ENCODE measurements at regions not wholly inside any gene's neighbourhood (a gene's known extent, or its start where the extent isn't known, plus 50 kb on each side); places are given as distances from the start of the nearest gene placed in this dataset.

DNA sequence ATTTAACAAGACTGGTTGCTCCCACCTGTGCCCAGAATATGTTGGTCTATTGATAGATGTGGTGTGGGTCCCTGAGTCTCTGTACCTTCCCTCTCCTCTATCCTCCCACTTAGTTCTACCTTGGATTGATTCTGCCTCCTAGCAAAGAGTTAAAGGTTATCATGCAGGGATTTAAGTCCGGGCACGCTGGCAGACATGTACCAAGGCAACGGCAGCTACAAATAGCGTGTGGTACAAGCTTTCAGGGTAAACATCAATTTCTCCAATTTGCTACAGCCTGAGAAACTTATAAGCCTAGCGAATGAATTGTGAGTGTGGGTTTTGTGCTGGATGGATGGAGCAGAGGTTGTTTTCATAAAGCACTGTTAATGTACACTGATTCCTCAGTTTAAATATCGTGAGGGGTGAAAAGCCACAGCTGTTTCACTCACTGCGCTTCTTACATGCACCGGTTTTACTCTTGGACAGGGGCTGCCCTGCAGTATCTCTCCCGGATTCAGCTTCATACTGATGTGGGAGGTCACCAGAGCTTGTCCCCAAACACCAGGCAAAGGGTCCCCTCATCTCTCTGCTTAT, 289.8 kb downstream of the ICOS start (continued):
- TF ChIP-seq ZNF114 (CRISPR knock-in tag; IDR thresholded peaks at IDR 0.05) (no peak), STAT1 (IDR thresholded peaks at IDR 0.05; ENCODE audit: unreplicated experiment) (no peak)

DNA sequence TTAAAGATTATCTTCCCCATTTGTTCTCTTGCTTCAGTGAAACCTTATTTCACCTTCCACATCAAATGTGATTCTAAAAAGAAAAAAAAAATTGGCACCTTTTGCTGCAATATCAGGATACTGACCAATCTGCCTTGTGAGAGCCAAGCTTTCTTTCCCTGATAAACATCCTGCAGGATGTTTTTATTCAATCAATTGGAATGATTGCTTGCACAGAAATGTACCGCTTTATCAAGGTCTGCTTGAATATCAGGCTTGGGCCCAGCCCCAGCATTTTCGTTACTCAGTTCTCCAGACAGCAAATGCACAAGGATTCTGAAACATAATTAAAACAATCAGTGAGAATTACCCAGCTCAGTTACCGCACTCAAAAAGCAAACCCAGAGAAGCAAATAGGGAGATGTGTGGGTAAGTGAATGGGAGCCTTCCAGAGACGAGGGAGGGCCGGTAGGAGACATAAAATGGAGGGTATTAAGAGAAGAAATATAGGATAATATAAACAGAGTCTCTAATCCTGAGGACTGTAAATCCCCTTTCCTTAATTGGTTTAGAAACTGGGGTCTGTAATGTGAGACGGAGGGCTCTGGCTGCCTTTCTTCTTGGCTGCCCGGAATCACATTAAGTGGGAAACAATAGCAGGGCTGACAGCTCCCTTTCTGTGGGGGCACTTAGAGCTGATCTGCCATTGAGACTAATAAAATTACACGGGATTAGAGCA, 291.8 kb downstream of the ICOS start:
- peak; percentile 56 for DNase-seq (ENCODE audit: low spot score)
- Histone ChIP-seq H3K27me3 (ENCODE audit: insufficient read depth) (peaks cover 54% of the 10 kb centered on the region), H4K20me1 (replicated peaks; ENCODE audit: insufficient read depth) (no peaks in the 10 kb centered on the region), H3K4me3 (no peak overlapping the region), H3F3A (replicated peaks; ENCODE audit: low read depth) (no peaks in the 10 kb centered on the region), H3K4me1 (ENCODE audit: insufficient read depth) (peaks cover 6% of the 10 kb centered on the region; the same call in 1 of the 2 replicates), H2AFZ (no peak overlapping the region), H3K4me2 (no peak overlapping the region), H3K27ac (ENCODE audit: low read depth) (no peak overlapping the region), H3K36me3 (ENCODE audit: insufficient read depth) (no peaks in the 10 kb centered on the region), H3K79me2 (replicated peaks; ENCODE audit: insufficient read depth) (no peaks in the 10 kb centered on the region), H3K9me2 (ENCODE audit: insufficient read depth) (no peaks in the 10 kb centered on the region)
- TF ChIP-seq NANOG (IDR thresholded peaks at IDR 0.05; ENCODE audit: borderline replicate concordance) (0 out of 2 replicates have a peak, but pooled peaks have one; percentile 28), ETS1 (IDR thresholded peaks at IDR 0.05) (no peak), ZNF114 (CRISPR knock-in tag; IDR thresholded peaks at IDR 0.05) (no peak)
- no peak overlapping the region for H3K27ac Mint-ChIP-seq
- H3K27me3 Mint-ChIP-seq (ENCODE audit: insufficient read depth, low read depth, poor library complexity) = peaks cover 22% of the 10 kb centered on the region
- H3K4me1 Mint-ChIP-seq = peaks cover 16% of the 10 kb centered on the region
- H3K36me3 Mint-ChIP-seq (ENCODE audit: low read depth) = no peaks in the 10 kb centered on the region
- H3K4me3 Mint-ChIP-seq = no peak overlapping the region
- no peaks in the 10 kb centered on the region for H3K9me3 Mint-ChIP-seq
- peak; percentile 89 for ATAC-seq

DNA sequence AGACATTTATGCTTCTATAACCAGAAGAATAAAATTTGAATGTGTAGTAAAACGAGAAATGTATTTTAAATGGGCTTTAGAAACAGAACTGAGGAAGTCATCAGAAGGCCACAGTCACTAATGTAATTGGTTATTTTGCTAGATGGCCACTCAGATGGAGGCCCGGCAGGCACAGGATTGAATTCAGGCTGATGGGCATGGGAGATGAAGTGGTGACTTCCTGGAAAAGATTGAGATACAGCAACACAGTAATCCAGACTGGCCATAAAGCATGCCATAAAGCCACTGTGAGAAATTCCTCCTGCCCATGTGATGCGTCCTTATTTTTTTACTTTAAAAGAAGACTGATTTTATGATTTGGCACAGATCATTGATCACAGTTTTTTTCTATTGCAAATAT, 297.7 kb downstream of the ICOS start:
- Histone ChIP-seq H3K4me3 (no peak overlapping the region), H3K79me2 (replicated peaks; ENCODE audit: insufficient read depth) (no peaks in the 10 kb centered on the region), H3K4me2 (no peak overlapping the region), H2AFZ (no peak overlapping the region), H3F3A (replicated peaks; ENCODE audit: low read depth) (no peaks in the 10 kb centered on the region), H3K27ac (ENCODE audit: low read depth) (no peak overlapping the region), H4K20me1 (replicated peaks; ENCODE audit: insufficient read depth) (no peaks in the 10 kb centered on the region), H3K4me1 (ENCODE audit: insufficient read depth) (no peaks in the 10 kb centered on the region), H3K27me3 (ENCODE audit: insufficient read depth) (peaks cover 24% of the 10 kb centered on the region), H3K36me3 (ENCODE audit: insufficient read depth) (no peaks in the 10 kb centered on the region), H3K9me2 (ENCODE audit: insufficient read depth) (0 out of 2 replicates have a peak, but pooled peaks cover 19% of the 10 kb centered on the region)
- DNase-seq (ENCODE audit: low spot score) = no peak
- Mint-ChIP-seq H3K27me3 (ENCODE audit: insufficient read depth, low read depth, poor library complexity) (peaks cover 10% of the 10 kb centered on the region), H3K4me3 (no peak overlapping the region), H3K27ac (no peak overlapping the region), H3K4me1 (no peaks in the 10 kb centered on the region), H3K36me3 (ENCODE audit: low read depth) (no peaks in the 10 kb centered on the region), H3K9me3 (no peaks in the 10 kb centered on the region)
- no peak for ATAC-seq
- TF ChIP-seq EZH2 (IDR thresholded peaks at IDR 0.05; ENCODE audit: low read depth, unreplicated experiment) (no peak), REST (IDR thresholded peaks at IDR 0.05; ENCODE audit: unreplicated experiment) (no peak), POLR2AphosphoS5 (IDR thresholded peaks at IDR 0.05; ENCODE audit: low read depth) (no peak), EZH2phosphoT487 (IDR thresholded peaks at IDR 0.05; ENCODE audit: unreplicated experiment) (no peak), ZNF114 (CRISPR knock-in tag; IDR thresholded peaks at IDR 0.05) (no peak)

Measured in GM23338 (cell line).